Osteoblast (primary cell): ENCODE measurements at regions not wholly inside any gene's neighbourhood (a gene's known extent, or its start where the extent isn't known, plus 50 kb on each side); places are given as distances from the start of the nearest gene placed in this dataset.

Source experiments
- DNase-seq: peaks from one replicate; pipeline ENCODE4 v3.0.0; 2011; ENCODE audit warnings: low spot score, mixed read lengths; ENCODE audit not compliant: insufficient read length; ENCODE audit errors: missing footprints
- H2AFZ ChIP-seq: 2 replicates; pipeline ENCODE4 v1.6.0; 2011; ENCODE audit warnings: mild to moderate bottlenecking, low read length
- H3K27ac ChIP-seq: 2 replicates; pipeline ENCODE4 v1.5.1; 2011; ENCODE audit warnings: mild to moderate bottlenecking, low read depth, low read length, moderate library complexity
- H3K27me3 ChIP-seq: 2 replicates; pipeline ENCODE4 v1.6.0; 2012; ENCODE audit warnings: mild to moderate bottlenecking, control low read depth, inconsistent platforms, low read length, moderate library complexity; ENCODE audit not compliant: insufficient read depth
- H3K36me3 ChIP-seq: 2 replicates; pipeline ENCODE4 v1.5.1; 2011; ENCODE audit warnings: mild to moderate bottlenecking, low read length, control low read depth, moderate library complexity; ENCODE audit not compliant: insufficient read depth
- H3K4me1 ChIP-seq: 2 replicates; pipeline ENCODE4 v1.5.1; 2011; ENCODE audit warnings: mild to moderate bottlenecking, low read length, control low read depth, moderate library complexity; ENCODE audit not compliant: insufficient read depth
- H3K4me2 ChIP-seq: 2 replicates; pipeline ENCODE4 v1.6.0; 2011; ENCODE audit warnings: mild to moderate bottlenecking, low read length; ENCODE audit not compliant: insufficient read depth
- H3K4me3 ChIP-seq: fragments of 200-600 bp; sonication (generic); 3 replicates; pipeline ENCODE4 v1.5.1; 2012; ENCODE audit warnings: mild to moderate bottlenecking, low read length, inconsistent platforms; ENCODE audit not compliant: insufficient read depth
- H3K79me2 ChIP-seq: 2 replicates; pipeline ENCODE4 v1.6.0; 2012; ENCODE audit warnings: mild to moderate bottlenecking, low read length, control low read depth, inconsistent platforms; ENCODE audit not compliant: insufficient read depth
- H3K9me3 ChIP-seq: 2 replicates; pipeline ENCODE4 v1.5.1; 2011; ENCODE audit warnings: low read depth, low read length, control low read depth
- H4K20me1 ChIP-seq: 2 replicates; pipeline ENCODE4 v1.6.0; 2012; ENCODE audit warnings: mild to moderate bottlenecking, low read length, control low read depth; ENCODE audit not compliant: insufficient read depth
- TF ChIP-seq, protein P1 (sequence below): IDR thresholded peaks from 2 replicates; pipeline ENCODE4 v1.5.1; 2011; ENCODE audit warnings: mild to moderate bottlenecking, low read depth, low read length, moderate library complexity; ENCODE audit errors: extremely low read depth

GRCh38 chr15:46059921-46060594 is 425.2 kb downstream of the SQOR start:
- no peaks in the 10 kb centered on the region for H4K20me1 ChIP-seq
- no peak overlapping the region for H2AFZ ChIP-seq
- DNase-seq = no peak
- no peak overlapping the region for H3K4me3 ChIP-seq
- no peaks in the 10 kb centered on the region for H3K36me3 ChIP-seq
- no peak overlapping the region for H3K27ac ChIP-seq
- no peaks in the 10 kb centered on the region for H3K9me3 ChIP-seq
- H3K27me3 ChIP-seq = no peaks in the 10 kb centered on the region
- H3K4me2 ChIP-seq = no peak overlapping the region
- no peaks in the 10 kb centered on the region for H3K4me1 ChIP-seq
- TF ChIP-seq, protein P1, sequence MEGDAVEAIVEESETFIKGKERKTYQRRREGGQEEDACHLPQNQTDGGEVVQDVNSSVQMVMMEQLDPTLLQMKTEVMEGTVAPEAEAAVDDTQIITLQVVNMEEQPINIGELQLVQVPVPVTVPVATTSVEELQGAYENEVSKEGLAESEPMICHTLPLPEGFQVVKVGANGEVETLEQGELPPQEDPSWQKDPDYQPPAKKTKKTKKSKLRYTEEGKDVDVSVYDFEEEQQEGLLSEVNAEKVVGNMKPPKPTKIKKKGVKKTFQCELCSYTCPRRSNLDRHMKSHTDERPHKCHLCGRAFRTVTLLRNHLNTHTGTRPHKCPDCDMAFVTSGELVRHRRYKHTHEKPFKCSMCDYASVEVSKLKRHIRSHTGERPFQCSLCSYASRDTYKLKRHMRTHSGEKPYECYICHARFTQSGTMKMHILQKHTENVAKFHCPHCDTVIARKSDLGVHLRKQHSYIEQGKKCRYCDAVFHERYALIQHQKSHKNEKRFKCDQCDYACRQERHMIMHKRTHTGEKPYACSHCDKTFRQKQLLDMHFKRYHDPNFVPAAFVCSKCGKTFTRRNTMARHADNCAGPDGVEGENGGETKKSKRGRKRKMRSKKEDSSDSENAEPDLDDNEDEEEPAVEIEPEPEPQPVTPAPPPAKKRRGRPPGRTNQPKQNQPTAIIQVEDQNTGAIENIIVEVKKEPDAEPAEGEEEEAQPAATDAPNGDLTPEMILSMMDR = no peak
- H3K79me2 ChIP-seq = no peaks in the 10 kb centered on the region

GRCh38 chr15:46061002-46061401 is 426.2 kb downstream of the SQOR start:
- TF ChIP-seq, protein P1 = no peak
- no peaks in the 10 kb centered on the region for H4K20me1 ChIP-seq

DNA sequence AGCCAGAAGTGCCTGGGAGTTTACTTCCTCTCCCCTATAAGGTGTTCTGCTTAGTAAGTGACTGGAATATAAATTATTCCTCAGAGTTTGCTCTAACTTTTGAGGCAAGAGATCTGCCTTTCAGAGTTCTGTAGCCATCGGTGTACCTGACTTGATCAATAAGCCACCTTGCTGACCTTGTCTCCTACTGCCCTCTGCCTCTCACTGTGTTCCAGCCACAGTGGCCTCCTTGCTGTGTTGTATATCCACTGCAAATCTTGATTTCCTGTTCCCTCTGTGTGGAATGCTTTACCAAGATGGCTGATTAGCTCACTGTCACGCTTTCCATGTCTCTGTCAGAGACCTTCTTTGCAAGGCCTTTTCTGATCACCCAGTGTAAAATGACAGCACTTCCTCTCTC is 442.4 kb downstream of the SQOR start:
- H3K79me2 ChIP-seq = no peaks in the 10 kb centered on the region

More at GRCh38 chr15:46061002-46061401, 426.2 kb downstream of the SQOR start:
- Histone ChIP-seq H3K4me1 (no peaks in the 10 kb centered on the region), H3K4me2 (no peak overlapping the region), H3K27ac (no peak overlapping the region), H3K4me3 (no peak overlapping the region), H3K79me2 (no peaks in the 10 kb centered on the region), H3K9me3 (no peaks in the 10 kb centered on the region), H2AFZ (no peak overlapping the region), H3K36me3 (no peaks in the 10 kb centered on the region), H3K27me3 (no peaks in the 10 kb centered on the region)
- no peak for DNase-seq

GRCh38 chr15:46079046-46079445 is 444.2 kb downstream of the SQOR start:
- Histone ChIP-seq H3K4me2 (no peak overlapping the region), H3K9me3 (no peaks in the 10 kb centered on the region), H3K36me3 (no peaks in the 10 kb centered on the region), H3K27ac (no peak overlapping the region), H3K4me1 (no peaks in the 10 kb centered on the region), H3K27me3 (no peaks in the 10 kb centered on the region), H4K20me1 (no peaks in the 10 kb centered on the region), H3K79me2 (no peaks in the 10 kb centered on the region), H3K4me3 (no peak overlapping the region), H2AFZ (no peak overlapping the region)
- TF ChIP-seq, protein P1 = no peak
- no peak for DNase-seq

More for the DNA sequence above, 442.4 kb downstream of the SQOR start:
- Histone ChIP-seq H4K20me1 (no peaks in the 10 kb centered on the region), H3K27me3 (no peaks in the 10 kb centered on the region), H3K4me2 (no peak overlapping the region), H3K4me1 (no peaks in the 10 kb centered on the region), H2AFZ (no peak overlapping the region), H3K27ac (no peak overlapping the region), H3K36me3 (no peaks in the 10 kb centered on the region), H3K4me3 (no peak overlapping the region), H3K9me3 (no peaks in the 10 kb centered on the region)
- no peak for DNase-seq
- TF ChIP-seq, protein P1 = no peak
